HEK293T (cell line): ENCODE measurements at regions not wholly inside any gene's neighbourhood (a gene's known extent, or its start where the extent isn't known, plus 50 kb on each side); places are given as distances from the start of the nearest gene placed in this dataset.

Experiments used
- BHLHE40 ChIP-seq: fragments of 450-650 bp; IDR thresholded peaks from 2 replicates; pipeline ENCODE4 v1.6.1; 2016; ENCODE audit warnings: mild to moderate bottlenecking, moderate library complexity, borderline replicate concordance
- CTBP1 ChIP-seq: fragments of 450-650 bp; IDR thresholded peaks from 2 replicates; pipeline ENCODE4 v1.6.1; 2016; ENCODE audit warnings: borderline replicate concordance
- ELF4 ChIP-seq: fragments of 450-650 bp; IDR thresholded peaks from 2 replicates; pipeline ENCODE4 v1.6.1; 2017; ENCODE audit warnings: antibody characterized with exemption
- FOXK2 ChIP-seq: fragments of 450-650 bp; IDR thresholded peaks from 2 replicates; pipeline ENCODE4 v1.6.1; 2016; ENCODE audit warnings: mild to moderate bottlenecking
- FOXM1 ChIP-seq: fragments of 450-650 bp; IDR thresholded peaks from 2 replicates; pipeline ENCODE4 v1.6.1; 2017; ENCODE audit warnings: mild to moderate bottlenecking, borderline replicate concordance
- HDGF ChIP-seq: fragments of 450-650 bp; IDR thresholded peaks from 2 replicates; pipeline ENCODE4 v1.6.1; 2017; ENCODE audit warnings: antibody characterized with exemption, borderline replicate concordance
- SP1 ChIP-seq: fragments of 450-650 bp; IDR thresholded peaks from 2 replicates; pipeline ENCODE4 v1.6.1; 2017
- SUZ12 ChIP-seq: fragments of 450-650 bp; IDR thresholded peaks from 2 replicates; pipeline ENCODE4 v1.6.1; 2016; ENCODE audit warnings: mild to moderate bottlenecking
- TARDBP ChIP-seq: fragments of 450-650 bp; IDR thresholded peaks from 2 replicates; pipeline ENCODE4 v1.6.1; 2016
- ZNF384 ChIP-seq: fragments of 450-650 bp; IDR thresholded peaks from 2 replicates; pipeline ENCODE4 v1.6.1; 2016
- TF ChIP-seq, protein P1 (sequence below): fragments of 450-650 bp; IDR thresholded peaks from 2 replicates; pipeline ENCODE4 v1.6.1; 2016

- TF ChIP-seq HDGF = no peak
- TF ChIP-seq CTBP1 = no peak
- TF ChIP-seq, protein P1, sequence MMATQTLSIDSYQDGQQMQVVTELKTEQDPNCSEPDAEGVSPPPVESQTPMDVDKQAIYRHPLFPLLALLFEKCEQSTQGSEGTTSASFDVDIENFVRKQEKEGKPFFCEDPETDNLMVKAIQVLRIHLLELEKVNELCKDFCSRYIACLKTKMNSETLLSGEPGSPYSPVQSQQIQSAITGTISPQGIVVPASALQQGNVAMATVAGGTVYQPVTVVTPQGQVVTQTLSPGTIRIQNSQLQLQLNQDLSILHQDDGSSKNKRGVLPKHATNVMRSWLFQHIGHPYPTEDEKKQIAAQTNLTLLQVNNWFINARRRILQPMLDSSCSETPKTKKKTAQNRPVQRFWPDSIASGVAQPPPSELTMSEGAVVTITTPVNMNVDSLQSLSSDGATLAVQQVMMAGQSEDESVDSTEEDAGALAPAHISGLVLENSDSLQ = no peak
- TF ChIP-seq ZNF384 = no peak
- TF ChIP-seq FOXM1 = no peak
- no peak for TF ChIP-seq BHLHE40
- TF ChIP-seq SP1 = no peak
- TF ChIP-seq TARDBP = no peak
- TF ChIP-seq SUZ12 = no peak
- no peak for TF ChIP-seq ELF4
- TF ChIP-seq FOXK2 = no peak
These were observed 50.8 kb upstream of the SLC22A15 start for GRCh38 chr1:115925467-115925866.
